ENCODE measurements at regions not wholly inside any gene's neighbourhood (a gene's known extent, or its start where the extent isn't known, plus 50 kb on each side); places are given as distances from the start of the nearest gene placed in this dataset.
A peak's percentile ranks its signal among the peaks of the same experiment; 100 is the strongest.
"Not testable (repeated sequence)": the region's sequence is repeated elsewhere in the genome, so short reads cannot be mapped to it uniquely, and the experiment has no call there.

DNA sequence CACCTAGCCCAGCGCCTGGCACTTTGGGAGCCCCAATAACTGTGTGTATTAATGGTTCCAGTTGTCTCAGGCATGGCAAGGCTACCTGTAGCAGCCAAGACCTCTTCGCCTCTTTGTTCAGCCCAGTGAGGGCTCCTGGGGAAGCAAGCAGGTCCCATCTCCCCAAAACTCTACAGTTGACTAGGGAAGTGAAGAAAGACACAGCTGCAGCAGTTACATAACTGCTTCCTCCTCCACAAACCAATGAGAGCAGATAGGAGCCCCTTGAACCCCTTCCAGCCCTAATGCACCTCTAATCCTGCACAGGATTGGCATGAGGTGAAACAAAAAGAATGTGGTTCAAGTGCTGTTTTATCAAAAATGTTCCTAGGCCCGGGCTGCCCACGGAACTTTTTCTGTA lies 100.5 kb downstream of the SYF2 start:
- DNase-seq, result no peak

DNA sequence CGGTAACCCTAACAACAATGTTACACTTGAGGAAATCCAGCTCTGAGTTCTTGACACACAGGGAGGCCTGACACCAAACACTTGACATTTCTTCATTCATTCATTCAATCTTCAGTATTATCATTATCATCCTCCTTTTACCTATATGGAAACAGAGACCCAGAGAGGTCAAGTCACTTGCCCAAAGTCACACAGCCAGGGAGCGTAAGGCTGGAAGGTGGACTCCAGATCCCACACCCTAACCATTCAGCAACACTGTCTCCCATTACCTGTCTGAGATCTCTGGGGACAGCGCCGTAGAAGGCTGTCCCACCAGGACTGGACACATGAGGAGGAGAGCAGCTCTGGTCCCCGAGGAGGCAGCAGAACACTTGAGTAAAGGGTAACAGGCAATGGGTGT lies 101.4 kb downstream of the SYF2 start:
- no peak for DNase-seq

DNA sequence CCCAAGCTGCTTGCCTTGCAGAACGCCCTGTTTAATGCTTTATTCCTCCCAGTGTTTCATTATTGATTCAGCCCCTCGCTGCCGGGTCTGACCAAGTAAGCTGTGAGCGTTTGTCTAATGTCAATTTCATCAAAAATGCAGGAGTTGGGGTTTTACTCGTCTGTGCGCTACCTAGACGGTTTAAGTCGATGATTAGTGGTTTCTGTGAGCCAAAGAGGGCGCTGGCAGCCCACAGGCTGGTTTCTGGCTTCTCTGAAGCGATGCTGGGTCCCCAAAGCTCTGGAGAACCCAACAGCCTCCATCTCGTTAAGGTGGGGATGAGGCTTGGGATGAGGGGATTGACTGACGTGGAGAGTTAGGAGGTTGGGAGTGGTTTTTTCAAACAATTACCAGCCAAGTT lies 102.9 kb downstream of the SYF2 start:
- DNase-seq, result no peak

DNA sequence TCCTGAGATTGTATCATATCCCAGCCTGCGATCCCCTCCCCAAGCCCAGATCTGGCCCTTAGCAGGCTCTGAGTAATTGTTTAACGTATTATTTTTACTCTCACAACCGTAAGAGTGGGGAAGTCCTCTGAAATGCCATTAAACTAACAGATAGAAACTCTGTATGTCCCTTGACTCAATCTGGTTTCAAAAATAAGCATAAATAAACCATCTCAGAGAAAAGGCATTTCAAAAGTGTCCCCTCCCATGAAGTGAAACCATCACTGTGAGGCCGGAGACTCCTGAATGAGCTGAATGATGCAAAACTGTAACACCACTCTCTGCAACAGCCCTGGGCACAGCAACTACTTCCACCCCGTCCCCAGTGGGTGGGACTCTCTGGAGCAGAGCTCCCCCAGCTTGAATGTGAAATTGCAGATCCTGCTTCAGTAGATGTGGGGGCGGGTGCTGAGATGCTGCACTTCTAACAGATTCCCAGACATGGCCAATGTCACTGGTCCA lies 104.1 kb downstream of the SYF2 start:
- DNase-seq, result no peak

DNA sequence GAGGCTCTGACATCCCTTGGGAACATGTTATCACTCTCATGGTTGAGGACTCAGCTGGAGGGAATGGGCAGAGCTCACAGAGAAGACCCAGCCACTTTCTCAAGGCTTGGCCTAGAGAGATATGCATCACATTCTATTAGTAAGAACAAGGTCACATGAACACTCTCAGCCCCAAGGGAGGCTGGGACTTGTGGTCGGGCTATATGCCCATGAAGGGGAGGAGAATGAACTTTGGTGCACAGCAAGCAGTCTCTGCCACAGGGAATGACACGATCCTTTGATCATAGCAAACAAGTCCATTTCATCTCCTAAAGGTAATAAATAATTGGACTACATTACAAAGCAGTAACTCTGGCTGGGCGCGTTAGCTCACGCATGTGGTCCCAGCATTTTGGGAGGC lies 105.7 kb downstream of the SYF2 start:
- no peak for DNase-seq

DNA sequence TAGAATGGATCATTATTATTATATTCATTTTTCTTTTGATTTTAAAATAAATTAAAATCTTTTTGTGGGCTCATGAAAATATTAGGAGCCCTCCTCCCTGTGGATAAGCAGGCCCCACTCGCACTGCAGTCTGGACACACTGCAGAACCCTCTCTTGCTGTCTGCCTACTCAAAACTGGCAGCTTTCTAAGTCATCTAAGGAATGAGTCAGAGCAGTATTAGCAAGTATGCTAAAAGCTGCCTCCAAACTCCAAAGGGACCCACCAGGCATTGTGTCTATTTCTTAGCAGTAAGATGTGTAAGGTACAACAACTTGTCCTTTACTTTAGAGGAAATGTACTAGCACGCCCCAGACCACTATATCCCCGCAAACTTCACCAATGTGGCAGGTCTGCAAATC lies 108.8 kb downstream of the SYF2 start:
- no peak for DNase-seq

DNA sequence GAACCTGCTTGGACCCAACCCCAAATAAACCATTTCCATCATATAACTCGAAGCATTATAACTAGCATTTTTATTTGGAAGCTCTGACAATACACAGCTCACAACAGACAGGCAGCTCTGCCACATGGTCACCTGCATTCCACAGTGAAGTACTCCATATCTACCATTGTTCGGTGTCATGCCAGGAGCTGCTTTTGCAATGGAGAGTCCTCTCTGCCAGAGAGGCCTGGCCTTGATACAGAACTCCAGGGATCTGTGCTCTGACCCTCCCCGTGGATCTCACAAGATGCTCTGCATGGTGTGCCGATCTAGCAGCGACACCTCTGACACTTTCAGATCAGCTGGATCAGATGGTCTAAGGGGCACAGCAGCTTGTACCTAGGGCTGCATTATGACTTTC lies 109.6 kb downstream of the SYF2 start:
- DNase-seq, result no peak

DNA sequence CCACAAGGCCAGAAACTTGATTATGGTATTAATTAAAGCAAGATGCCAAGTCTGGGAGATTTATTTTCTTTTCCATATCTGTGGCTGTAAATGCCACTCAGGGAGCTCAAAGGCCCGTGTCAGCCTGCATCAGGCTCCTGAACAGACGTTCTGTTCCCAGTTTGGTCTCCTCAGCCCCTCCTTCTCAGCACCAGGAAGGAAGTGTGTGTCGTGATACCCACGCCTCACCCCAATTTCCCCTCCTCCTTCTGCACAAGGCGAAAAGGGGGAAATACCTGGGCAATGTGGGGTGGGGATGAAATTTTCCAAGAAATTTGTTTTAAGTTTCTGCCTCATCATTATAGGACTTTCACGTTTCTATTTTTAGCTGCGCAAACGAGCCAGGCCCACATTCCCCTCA lies 112.0 kb downstream of the SYF2 start:
- no peak for DNase-seq

DNA sequence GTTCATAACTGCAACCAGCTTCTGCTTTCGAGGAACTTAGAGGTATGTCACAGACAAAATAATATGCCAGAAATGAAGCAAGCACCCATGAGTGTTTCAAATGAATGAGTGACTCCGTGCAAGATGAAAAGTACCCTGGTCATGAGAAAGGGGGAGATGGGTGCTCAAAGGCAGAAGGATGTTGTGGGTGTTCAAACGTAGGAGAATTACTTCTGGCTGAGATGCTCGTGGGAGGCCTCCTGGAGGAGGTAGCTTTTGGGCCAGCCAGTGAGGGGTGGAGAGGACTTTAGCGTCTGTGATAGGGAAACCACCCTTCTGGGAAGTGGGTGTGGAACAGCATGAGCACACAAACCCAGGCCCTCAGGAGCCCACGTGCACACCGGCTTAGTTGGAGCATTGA lies 113.8 kb downstream of the SYF2 start:
- DNase-seq, result no peak

DNA sequence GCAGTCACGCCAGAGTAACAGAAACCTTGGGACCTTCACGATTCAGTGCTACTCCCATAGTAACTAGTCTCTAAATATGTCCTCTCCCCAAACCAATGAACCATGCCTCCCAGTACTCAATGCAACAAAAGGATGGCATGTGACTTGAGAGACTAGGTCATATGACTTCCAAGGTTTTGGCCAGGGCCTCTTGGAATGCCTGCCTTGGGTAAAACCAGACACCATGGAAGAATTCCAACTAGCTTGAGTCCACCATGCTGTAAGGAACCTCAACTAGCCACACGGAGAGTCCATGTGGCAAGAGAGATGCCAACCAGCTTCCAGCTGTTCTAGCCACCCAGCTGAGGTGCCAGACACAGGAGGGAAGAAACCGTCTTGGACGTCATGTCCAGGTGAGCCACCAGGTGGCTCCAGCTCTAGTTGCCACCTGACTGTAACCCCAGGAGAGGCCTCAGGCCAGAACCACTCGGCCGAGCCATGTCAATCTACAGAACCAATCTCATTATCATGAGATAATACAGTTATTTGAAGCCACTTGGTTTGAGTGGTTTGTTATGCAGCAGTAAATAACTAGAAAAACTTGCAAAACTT lies 115.0 kb downstream of the SYF2 start:
- DNase-seq, result peak in 1 of 2 experiments; percentile 14

DNA sequence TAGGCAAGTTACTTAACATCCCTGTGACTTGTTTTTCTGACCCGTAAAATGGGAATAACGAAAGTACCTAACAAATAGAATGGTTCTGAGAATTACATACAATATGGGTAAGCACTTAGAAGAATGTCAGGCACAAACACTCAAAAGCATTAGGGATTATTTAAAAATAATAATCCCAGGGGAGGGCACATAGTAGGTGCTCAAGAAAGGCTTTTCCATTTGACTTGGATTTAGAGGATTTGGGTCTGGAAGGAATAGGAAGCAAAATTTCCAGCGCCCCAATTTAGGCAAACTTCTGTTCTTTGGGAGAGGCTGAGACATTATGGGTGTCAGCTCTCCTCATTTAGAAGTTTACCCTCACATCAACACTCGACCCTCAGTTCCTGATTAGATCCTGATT lies 115.5 kb downstream of the SYF2 start:
- DNase-seq, result no peak

DNA sequence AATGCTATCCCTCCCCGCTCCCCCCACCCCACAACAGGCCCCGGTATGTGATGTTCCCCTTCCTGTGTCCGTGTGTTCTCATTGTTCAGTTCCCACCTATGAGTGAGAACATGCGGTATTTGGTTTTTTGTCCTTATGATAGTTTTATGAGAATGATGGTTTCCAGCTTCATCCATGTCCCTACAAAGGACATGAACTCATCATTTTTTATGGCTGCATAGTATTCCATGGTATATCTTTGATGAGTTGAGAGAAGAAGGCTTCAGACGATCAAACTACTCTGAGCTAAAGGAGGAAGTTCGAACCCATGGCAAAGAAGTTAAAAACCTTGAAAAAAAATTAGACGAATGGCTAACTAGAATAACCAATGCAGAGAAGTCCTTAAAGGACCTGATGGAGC lies 116.2 kb downstream of the SYF2 start:
- not testable (repeated sequence) for DNase-seq

DNA sequence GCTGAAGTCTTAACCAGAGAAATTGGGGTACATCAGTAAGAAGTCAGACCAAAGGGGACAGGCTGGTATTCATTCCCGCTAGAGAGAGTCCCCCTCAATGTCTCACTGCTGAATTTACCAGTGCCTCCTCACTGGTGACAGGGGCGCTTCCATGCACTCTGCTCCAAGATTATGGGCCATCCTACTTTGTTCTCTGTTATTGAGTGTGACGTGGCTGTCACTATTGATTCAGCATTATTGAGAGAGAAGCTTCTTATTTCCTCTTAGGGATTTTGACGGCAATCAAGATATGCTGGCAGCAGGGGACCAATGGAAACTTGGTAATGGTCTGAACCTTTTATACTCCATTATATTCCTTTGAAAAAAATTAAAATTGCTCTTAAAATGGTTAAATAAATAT lies 118.6 kb downstream of the SYF2 start:
- no peak for DNase-seq

DNA sequence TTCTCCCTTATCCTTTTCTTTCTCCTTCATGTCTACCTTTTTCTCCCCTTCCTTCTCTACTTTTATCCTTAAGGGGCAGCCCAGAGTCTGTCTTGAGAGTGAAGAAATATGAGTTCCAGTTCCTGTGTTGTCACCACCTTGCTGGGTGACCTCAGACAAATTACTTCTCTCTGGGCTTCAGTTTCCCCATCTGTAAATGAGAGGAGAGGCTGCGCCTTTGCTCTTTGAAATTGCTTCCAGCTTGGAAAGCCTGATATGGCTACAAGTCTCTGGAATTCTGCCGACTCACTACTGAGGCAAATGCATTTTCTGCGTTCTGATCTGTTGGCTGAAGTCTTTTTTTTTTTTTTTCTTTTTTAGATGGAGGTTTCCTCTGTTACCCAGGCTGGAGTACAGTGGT lies 119.2 kb downstream of the SYF2 start:
- no peak for DNase-seq

DNA sequence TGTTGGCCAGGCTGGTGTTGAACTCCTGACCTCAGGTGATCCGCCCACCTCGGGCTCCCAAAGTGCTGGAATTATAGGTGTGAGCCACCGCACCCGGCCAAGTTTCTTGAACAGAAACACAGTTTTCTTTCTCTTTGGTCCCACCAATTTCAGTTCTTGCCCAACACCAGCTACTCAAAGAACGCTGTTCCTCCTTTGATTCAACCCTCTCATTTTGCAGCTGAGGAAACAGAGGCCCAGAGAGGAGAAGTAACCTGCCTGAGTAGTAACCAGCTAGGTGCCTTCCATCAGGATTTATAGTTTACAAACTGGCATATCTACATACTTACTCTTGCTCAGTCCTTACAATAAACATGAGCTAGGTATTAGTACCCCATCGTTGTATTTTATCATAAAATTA lies 119.9 kb downstream of the SYF2 start:
- DNase-seq, result no peak

DNA sequence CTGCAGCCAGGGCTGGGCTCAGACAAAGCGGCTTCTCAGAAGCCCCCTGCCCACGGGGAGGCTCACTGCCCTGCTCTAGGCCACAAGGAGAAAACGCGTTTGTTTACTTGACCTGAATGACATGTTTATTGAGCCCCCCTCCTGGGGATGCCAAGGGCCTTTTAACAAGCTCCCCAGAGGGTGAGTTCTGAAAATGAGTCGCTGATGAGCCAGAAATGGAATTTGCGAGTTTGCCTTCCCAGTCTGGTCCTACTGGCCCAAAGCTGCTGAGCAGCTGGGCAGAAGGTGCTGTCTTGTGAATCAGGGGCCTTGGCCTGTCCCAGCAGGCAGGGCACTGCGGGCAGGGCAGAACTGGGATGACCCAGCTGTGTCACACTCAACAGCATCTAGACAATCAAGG lies 120.6 kb downstream of the SYF2 start:
- no peak for DNase-seq

DNA sequence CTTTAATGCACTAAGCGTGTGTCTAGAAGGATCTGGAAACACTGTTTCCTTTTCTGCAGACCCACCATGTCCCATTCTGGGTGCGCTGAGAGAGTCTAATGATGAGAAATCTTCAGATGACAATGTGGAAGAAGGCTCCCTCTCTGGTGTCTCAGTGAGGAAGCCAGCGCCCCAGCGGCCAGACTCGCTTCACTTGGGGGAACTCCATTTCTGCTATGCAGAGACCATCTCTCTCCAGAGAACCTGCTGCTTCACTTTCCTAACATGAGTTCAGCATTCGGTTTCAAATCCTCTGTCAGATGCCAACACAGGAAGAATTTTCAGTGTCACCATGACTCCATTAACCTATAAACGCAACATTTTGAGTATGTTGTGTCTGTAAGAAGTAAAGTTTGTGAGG lies 121.8 kb downstream of the SYF2 start:
- DNase-seq, result no peak

DNA sequence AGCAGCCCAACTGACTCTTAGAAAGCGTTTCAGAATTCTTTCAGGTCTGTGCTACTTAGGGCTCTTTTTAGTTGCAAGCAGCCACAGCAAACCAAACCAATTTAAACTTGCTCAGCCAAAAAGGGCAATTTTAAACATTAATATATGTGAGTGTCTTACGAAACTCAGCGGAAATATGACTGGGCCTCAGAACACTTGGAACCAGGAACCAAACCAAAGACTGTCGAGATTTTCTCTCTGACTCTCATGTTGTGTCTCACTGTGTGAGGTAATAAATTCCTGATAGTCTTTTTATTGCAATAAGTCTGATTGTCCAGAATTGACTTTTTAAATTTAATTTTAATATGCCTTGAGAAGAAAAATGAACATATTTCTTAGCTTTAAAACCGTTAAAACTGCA lies 122.3 kb downstream of the SYF2 start:
- DNase-seq, result no peak

DNA sequence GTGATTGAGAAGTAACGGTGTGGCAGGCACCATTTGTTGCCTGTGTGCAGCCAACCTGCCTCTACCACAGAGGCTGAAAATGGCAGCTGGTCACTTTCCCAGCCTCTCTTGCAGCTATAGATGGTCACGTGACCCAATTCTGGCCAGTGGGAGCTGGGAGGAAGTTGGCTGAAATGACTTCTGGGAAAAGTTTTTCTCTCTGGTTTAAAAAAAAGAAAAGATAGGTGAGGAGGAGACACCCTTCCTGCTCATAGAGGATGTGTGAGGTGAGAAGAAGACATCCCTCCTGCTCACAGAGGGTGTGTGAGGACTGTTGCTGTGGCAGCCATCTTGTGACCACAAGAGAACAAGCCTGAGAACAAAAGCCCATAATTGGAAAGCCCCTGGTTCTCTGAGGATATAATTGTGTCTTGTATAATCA lies 122.8 kb downstream of the SYF2 start:
- DNase-seq, result no peak

DNA sequence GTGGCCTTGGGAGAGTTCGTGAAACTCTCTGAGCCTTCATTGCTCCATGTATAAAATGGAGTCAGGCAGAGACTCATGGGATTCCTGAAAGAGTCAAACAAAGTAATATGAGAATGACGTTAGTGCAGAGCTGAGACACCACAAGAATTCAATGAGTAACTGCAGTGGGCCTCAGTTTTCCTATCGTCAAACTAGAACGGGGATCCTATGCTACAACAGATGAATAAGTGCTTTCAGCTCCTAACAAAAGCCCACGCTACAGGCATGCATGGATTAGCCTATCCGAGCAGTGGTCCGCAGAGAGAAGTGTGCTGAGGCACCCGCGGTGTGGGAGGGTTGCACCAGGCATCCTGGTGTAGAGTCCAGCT lies 124.7 kb downstream of the SYF2 start:
- no peak for DNase-seq

DNA sequence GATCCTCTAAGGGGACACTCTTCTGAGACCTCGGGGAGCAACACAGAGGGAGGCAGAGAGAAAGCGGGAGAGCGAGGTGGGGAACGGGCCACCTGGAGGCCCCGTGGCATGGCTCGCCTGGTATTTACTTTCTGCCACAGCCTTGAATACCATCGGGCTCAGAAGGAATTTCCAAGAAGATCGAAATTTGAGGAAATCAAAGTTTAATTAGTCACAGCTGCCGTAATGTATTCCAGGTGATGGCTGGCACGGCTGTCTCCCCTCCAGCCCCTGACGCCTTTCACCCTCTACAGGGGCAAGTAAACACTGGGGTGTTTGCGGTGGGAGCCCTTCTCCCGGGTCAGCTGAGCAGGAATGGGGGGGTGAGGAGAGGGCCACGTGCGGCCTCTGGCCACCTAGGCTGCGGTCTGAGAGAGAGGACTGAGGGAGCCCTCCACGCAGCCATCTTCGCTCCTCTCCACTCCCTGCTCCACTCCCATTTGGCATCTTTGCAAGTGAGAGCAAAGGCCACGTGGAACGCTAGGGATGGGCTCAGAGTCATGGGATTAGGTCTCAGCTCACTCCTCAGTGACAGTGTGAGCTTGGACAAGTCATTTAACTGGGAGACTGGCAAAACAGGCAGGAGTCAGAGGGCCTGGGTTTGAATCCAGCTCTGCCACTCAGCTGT lies 125.2 kb downstream of the SYF2 start:
- no peak for DNase-seq

DNA sequence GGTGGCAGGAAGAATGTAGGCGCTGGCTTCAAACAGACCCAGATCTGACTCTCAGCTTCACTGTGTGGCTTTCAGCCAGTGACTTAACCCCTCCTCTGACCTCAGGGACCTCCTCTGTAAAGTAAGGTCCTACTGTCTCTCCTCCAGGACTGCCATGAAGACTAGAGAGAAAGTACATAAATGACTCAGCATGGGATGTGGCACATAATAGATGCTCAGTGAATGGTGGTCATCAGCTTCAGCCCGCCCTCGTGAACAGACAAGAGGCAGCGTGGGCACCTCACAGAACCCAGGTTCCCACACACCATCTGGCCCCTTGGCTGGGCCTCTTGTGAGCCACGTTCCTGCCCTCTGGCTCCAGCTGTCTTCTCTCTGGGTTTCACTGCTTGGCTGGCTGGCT lies 126.0 kb downstream of the SYF2 start:
- DNase-seq, result no peak

DNA sequence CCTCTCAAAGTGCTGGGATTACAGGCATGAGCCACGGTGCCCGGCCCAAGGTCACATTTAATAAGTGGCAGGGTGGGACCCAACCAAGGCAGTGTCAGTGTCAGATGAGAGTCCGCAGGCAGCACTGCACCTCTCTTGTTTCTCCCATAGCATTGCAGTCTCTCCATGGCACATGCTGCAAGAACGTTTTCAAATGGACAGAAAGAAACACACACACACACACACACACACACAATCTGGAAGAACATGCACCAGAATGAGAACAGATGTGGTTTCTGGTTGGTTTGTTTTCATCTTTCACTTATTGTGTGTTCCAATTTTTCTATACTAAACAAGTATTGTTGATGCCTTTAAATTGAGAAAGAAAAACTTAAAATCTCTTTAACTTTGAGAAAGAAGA lies 126.5 kb downstream of the SYF2 start:
- no peak for DNase-seq

DNA sequence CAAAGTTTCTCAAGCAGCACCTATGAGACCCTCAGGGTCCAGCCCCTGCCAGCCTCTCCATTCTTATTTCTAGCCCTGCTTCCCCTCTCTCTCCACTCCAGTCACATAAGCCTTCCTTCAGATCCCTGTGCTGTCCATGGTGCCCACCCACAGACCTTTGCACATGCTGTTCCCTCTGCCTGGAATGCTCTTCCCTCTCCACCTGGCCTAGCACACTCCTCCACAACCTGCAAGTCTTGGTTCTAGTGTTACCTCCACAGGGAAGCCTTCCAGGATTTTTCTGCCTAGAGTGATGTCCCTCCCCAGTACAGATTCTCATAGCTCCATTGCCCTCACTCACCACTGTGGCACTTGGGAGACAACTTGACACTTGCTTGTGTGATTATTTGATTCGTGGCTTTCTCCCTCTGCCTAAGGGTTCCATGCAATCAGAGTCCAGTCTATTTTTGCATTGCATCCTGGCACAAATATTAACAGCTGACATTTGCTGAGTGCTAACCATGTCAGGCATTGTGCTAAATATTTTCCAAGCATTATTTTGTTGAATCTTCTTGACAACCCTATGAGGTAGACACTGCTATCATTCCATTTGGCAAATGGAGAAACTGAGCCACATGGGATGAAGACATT lies 127.3 kb downstream of the SYF2 start:
- DNase-seq, result no peak

Data from NCI-H2081 (cell line).